ENCODE measurements at regions not wholly inside any gene's neighbourhood (a gene's known extent, or its start where the extent isn't known, plus 50 kb on each side); places are given as distances from the start of the nearest gene placed in this dataset.

GRCh38 chr6:50591135-50591534 lies 122.2 kb upstream of the TFAP2D start:
- in situ Hi-C loops (cut with HindIII; ENCODE audit: low pct_unique_long_range_greater_than_20kb, low sequenced_read_pairs): no loop called here
- no peak overlapping the region for H3K4me3 ChIP-seq (ENCODE audit: low read depth in 2 of 2, low read length in 2 of 2)
- ATAC-seq: no peak

GRCh38 chr6:50600280-50600679 lies 113.0 kb upstream of the TFAP2D start:
- CTCF ChIA-PET: no interaction called here
- Histone ChIP-seq H3K27me3 (ENCODE audit: control insufficient read depth, insufficient read depth, low read length) (no peaks in the 10 kb centered on the region), H3K4me1 (ENCODE audit: control insufficient read depth, insufficient read depth, low read length) (no peaks in the 10 kb centered on the region), H3K9me3 (ENCODE audit: control insufficient read depth, insufficient read depth, low read depth, low read length) (no peaks in the 10 kb centered on the region), H3K36me3 (ENCODE audit: control insufficient read depth, insufficient read depth, low read length) (no peaks in the 10 kb centered on the region), H3K27ac (ENCODE audit: low read length) (no peak overlapping the region), H3K4me3 (ENCODE audit: low read depth in 2 of 2, low read length in 2 of 2) (no peak overlapping the region)
- POLR2A ChIA-PET: interaction anchor here (0.6 kb wide), 1 partner anchor 404 kb away, joined by 3 read pairs; no protein-coding TSS in a partner anchor
- in situ Hi-C loops (cut with HindIII; ENCODE audit: low pct_unique_long_range_greater_than_20kb, low sequenced_read_pairs) (no loop called here), intact Hi-C loops (cut with micrococcal nuclease; ENCODE audit: unreplicated experiment) (no loop called here)
- no peak for ATAC-seq
- BruUV-seq (replicated peaks): no TSS peak
- no peak for TF ChIP-seq POLR2AphosphoS5 (IDR thresholded peaks at IDR 0.05; ENCODE audit: low read depth, low read length)
- no peak for DNase-seq (ENCODE audit: low read depth, low spot score)

More at GRCh38 chr6:50591135-50591534, 122.2 kb upstream of the TFAP2D start:
- no TSS peak for BruUV-seq (replicated peaks)
- no peaks in the 10 kb centered on the region for H3K36me3 ChIP-seq (ENCODE audit: control insufficient read depth, insufficient read depth, low read length)
- no peak overlapping the region for H3K27ac ChIP-seq (ENCODE audit: low read length)
- DNase-seq (ENCODE audit: low read depth, low spot score): no peak
- ChIA-PET CTCF (no interaction called here), POLR2A (no interaction called here)
- no peaks in the 10 kb centered on the region for H3K27me3 ChIP-seq (ENCODE audit: control insufficient read depth, insufficient read depth, low read length)
- H3K9me3 ChIP-seq (ENCODE audit: control insufficient read depth, insufficient read depth, low read depth, low read length): no peaks in the 10 kb centered on the region
- intact Hi-C loops (cut with micrococcal nuclease; ENCODE audit: unreplicated experiment): no loop called here
- no peak for TF ChIP-seq POLR2AphosphoS5 (IDR thresholded peaks at IDR 0.05; ENCODE audit: low read depth, low read length)
- TF ChIP-seq CTCF (IDR thresholded peaks at IDR 0.05): no peak
- no peak for TF ChIP-seq SIN3A (IDR thresholded peaks at IDR 0.05; ENCODE audit: borderline replicate concordance, insufficient read depth, low read depth, low read length)
- TF ChIP-seq REST (IDR thresholded peaks at IDR 0.05; ENCODE audit: insufficient read depth in 1 of 2, low read depth in 2 of 2, low read length in 1 of 2): no peak
- no peak for TF ChIP-seq TCF7L2 (IDR thresholded peaks at IDR 0.05; ENCODE audit: low read depth, low read length)
- no peaks in the 10 kb centered on the region for H3K4me1 ChIP-seq (ENCODE audit: control insufficient read depth, insufficient read depth, low read length)

DNA sequence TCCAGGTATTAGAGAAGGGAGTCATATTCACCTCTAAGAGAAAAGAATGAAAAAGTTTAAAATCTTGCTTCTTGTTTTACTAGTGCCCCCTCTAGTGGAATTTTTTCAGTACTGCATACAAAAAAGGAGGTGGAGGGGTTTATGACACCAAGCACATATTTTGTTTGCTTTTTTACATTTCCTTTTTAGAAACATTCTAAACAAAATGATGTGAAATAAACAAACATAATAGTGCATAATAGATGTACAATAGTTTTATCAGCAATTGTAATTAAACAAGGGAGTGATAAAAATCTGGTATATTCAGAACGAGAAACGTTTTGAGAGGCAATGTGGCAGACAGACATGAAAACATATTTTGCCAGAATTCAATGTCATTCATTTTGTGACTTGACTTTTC lies 111.0 kb upstream of the TFAP2D start:
- ATAC-seq (no peak), DNase-seq (ENCODE audit: low read depth, low spot score) (peak; percentile 13)
- no TSS peak for BruUV-seq (replicated peaks)
- H3K4me1 ChIP-seq (ENCODE audit: control insufficient read depth, insufficient read depth, low read length): no peaks in the 10 kb centered on the region
- CTCF ChIA-PET: no interaction called here
- H3K4me3 ChIP-seq (ENCODE audit: low read depth in 2 of 2, low read length in 2 of 2): no peak overlapping the region
- intact Hi-C loops (cut with micrococcal nuclease; ENCODE audit: unreplicated experiment) (loop anchor here (1.0 to 2.0 kb wide), 2 partner anchors 337 to 473 kb away; no protein-coding TSS in a partner anchor), in situ Hi-C loops (cut with HindIII; ENCODE audit: low pct_unique_long_range_greater_than_20kb, low sequenced_read_pairs) (no loop called here)
- peak; percentile 76; the same call in 1 of the 2 replicates for TF ChIP-seq CTCF (IDR thresholded peaks at IDR 0.05)
- no peak for TF ChIP-seq REST (IDR thresholded peaks at IDR 0.05; ENCODE audit: insufficient read depth in 1 of 2, low read depth in 2 of 2, low read length in 1 of 2)
- no peak for TF ChIP-seq TCF7L2 (IDR thresholded peaks at IDR 0.05; ENCODE audit: low read depth, low read length)
- no peaks in the 10 kb centered on the region for H3K27me3 ChIP-seq (ENCODE audit: control insufficient read depth, insufficient read depth, low read length)
- H3K36me3 ChIP-seq (ENCODE audit: control insufficient read depth, insufficient read depth, low read length): no peaks in the 10 kb centered on the region
- POLR2A ChIA-PET: no interaction called here
- no peaks in the 10 kb centered on the region for H3K9me3 ChIP-seq (ENCODE audit: control insufficient read depth, insufficient read depth, low read depth, low read length)
- no peak overlapping the region for H3K27ac ChIP-seq (ENCODE audit: low read length)
